H1 (cell line): ENCODE measurements at regions not wholly inside any gene's neighbourhood (a gene's known extent, or its start where the extent isn't known, plus 50 kb on each side); places are given as distances from the start of the nearest gene placed in this dataset.

Experiments
- CTCF ChIA-PET: fragments of 300-600 bp; sonication (Branson Sonifier 250); formaldehyde crosslinking; loops from one replicate; lab custom pipeline; 2021; ENCODE audit not compliant: partially characterized antibody; lab: Charles Lee
- POLR2A ChIA-PET: fragments of 300-600 bp; sonication (Branson Sonifier 250); formaldehyde crosslinking; loops from one replicate; lab custom pipeline; 2021; ENCODE audit warnings: inconsistent platforms; ENCODE audit not compliant: partially characterized antibody; lab: Charles Lee
- DNase-seq, 2 experiments: peaks; one replicate each; pipeline versions ENCODE4 v3.0.0 to v3.0.0-alpha.2; 2010 to 2022; ENCODE audit warnings: low spot score in 2 of 2, low read depth in 1 of 2, mixed read lengths in 1 of 2
- FAIRE-seq: peaks from 2 replicates; lab custom pipeline; 2011; peaks lifted over from hg19 to GRCh38; lab: Jason Lieb, UNC
- H2AFZ ChIP-seq: 2 replicates; pipeline ENCODE4 v1.8.1; 2012; ENCODE audit warnings: low read length, inconsistent platforms
- H2AK5ac ChIP-seq: 2 replicates; pipeline ENCODE4 v1.6.1; 2013; ENCODE audit warnings: low read depth, low read length
- H2BK120ac ChIP-seq: replicated peaks from 2 replicates; pipeline ENCODE3; 2013; ENCODE audit warnings: low read depth, low read length, inconsistent platforms
- H2BK12ac ChIP-seq: 2 replicates; pipeline ENCODE4 v1.6.1; 2013; ENCODE audit warnings: low read depth, low read length
- H2BK15ac ChIP-seq: 2 replicates; pipeline ENCODE4 v1.6.1; 2013; ENCODE audit warnings: low read length
- H2BK20ac ChIP-seq: 2 replicates; pipeline ENCODE4 v1.6.1; 2013; ENCODE audit warnings: low read length
- H2BK5ac ChIP-seq: 2 replicates; pipeline ENCODE4 v1.6.1; 2013; ENCODE audit warnings: low read depth, low read length
- H3K14ac ChIP-seq: 2 replicates; pipeline ENCODE4 v1.6.1; 2013; ENCODE audit warnings: inconsistent platforms; ENCODE audit not compliant: insufficient read length
- H3K18ac ChIP-seq: 2 replicates; pipeline ENCODE4 v1.6.1; 2013; ENCODE audit warnings: low read length; ENCODE audit errors: extremely low read depth
- H3K23ac ChIP-seq: 2 replicates; pipeline ENCODE4 v1.6.1; 2013; ENCODE audit warnings: inconsistent platforms; ENCODE audit not compliant: insufficient read length
- H3K23me2 ChIP-seq: 2 replicates; pipeline ENCODE4 v1.6.1; 2013; ENCODE audit warnings: low read depth, low read length
- H3K27ac ChIP-seq: 2 replicates; pipeline ENCODE4 v1.6.1; 2011; ENCODE audit warnings: low read depth, low read length, inconsistent platforms
- H3K27me3 ChIP-seq, 4 experiments: replicated peaks in 1 of 4; 1 replicate in 1 of 4; 2 replicates in 3 of 4; pipeline versions ENCODE4 v1.6.1 to v1.8.1; 2011 to 2013; ENCODE audit warnings: low read length in 3 of 4, mild to moderate bottlenecking in 3 of 4, inconsistent platforms in 2 of 4, mixed read lengths in 2 of 4, moderate library complexity in 1 of 4; ENCODE audit not compliant: control insufficient read depth in 3 of 4, insufficient read depth in 3 of 4; ENCODE audit errors: extremely low read depth in 1 of 4
- H3K36me3 ChIP-seq, 4 experiments: 2 replicates each; pipeline versions ENCODE4 v1.6.1 to v1.8.1; 2011 to 2013; ENCODE audit warnings: mild to moderate bottlenecking in 4 of 4, low read length in 3 of 4, moderate library complexity in 2 of 4, control low read depth in 1 of 4, inconsistent platforms in 1 of 4; ENCODE audit not compliant: insufficient read depth in 4 of 4, control insufficient read depth in 2 of 4
- H3K4ac ChIP-seq: replicated peaks from 2 replicates; pipeline ENCODE3; 2013; ENCODE audit warnings: low read length, low read depth, mixed read lengths, inconsistent platforms; ENCODE audit not compliant: insufficient read length
- H3K4me1 ChIP-seq, 4 experiments: replicated peaks in 1 of 4; 1 replicate in 1 of 4; 2 replicates in 3 of 4; pipeline versions ENCODE4 v1.6.1 to v1.8.1; 2011 to 2013; ENCODE audit warnings: low read length in 3 of 4, inconsistent platforms in 2 of 4, mixed read lengths in 1 of 4; ENCODE audit not compliant: insufficient read depth in 4 of 4, control insufficient read depth in 3 of 4
- H3K4me2 ChIP-seq, 2 experiments: 2 replicates each; pipeline versions ENCODE4 v1.6.1 to v1.8.1; 2011 to 2013; ENCODE audit warnings: low read depth in 2 of 2, low read length in 2 of 2, control low read depth in 1 of 2, inconsistent platforms in 1 of 2, mild to moderate bottlenecking in 1 of 2; ENCODE audit not compliant: insufficient read depth in 1 of 2
- H3K4me3 ChIP-seq, 4 experiments: fragments of 200-600, 300-600 bp in 1 of 4; sonication (generic), shearing (Covaris generic), sonication (Bioruptor Twin) in 1 of 4; 2 replicates each; pipeline versions ENCODE4 v1.5.1 to v1.8.1; 2011 to 2016; ENCODE audit warnings: low read length in 4 of 4, low read depth in 3 of 4, control low read depth in 2 of 4, inconsistent platforms in 2 of 4, mild to moderate bottlenecking in 2 of 4, mixed read lengths in 1 of 4, moderate library complexity in 1 of 4; ENCODE audit not compliant: insufficient read depth in 2 of 4; ENCODE audit errors: extremely low read depth in 1 of 4
- H3K56ac ChIP-seq: replicated peaks from 2 replicates; pipeline ENCODE3; 2013; ENCODE audit warnings: low read depth, mild to moderate bottlenecking, mixed read lengths, low read length, inconsistent platforms; ENCODE audit not compliant: insufficient read length
- H3K79me1 ChIP-seq: 2 replicates; pipeline ENCODE4 v1.6.1; 2013; ENCODE audit warnings: low read depth, low read length, control low read depth
- H3K79me2 ChIP-seq, 2 experiments: 2 replicates each; pipeline versions ENCODE4 v1.6.1 to v1.8.1; 2012 to 2013; ENCODE audit warnings: low read length in 2 of 2, mild to moderate bottlenecking in 2 of 2, inconsistent platforms in 1 of 2; ENCODE audit not compliant: insufficient read depth in 2 of 2, control insufficient read depth in 1 of 2
- H3K9ac ChIP-seq, 4 experiments: replicated peaks in 1 of 4; 1 replicate in 1 of 4; 2 replicates in 3 of 4; pipeline versions ENCODE4 v1.6.1 to v1.8.1; 2011 to 2013; ENCODE audit warnings: low read depth in 3 of 4, low read length in 3 of 4, control low read depth in 2 of 4, mild to moderate bottlenecking in 2 of 4, moderate library complexity in 2 of 4, inconsistent platforms in 1 of 4; ENCODE audit errors: extremely low read depth in 1 of 4
- H3K9me3 ChIP-seq, 2 experiments: 2 replicates each; pipeline versions ENCODE4 v1.6.1 to v1.8.1; 2012 to 2013; ENCODE audit warnings: mild to moderate bottlenecking in 2 of 2, moderate library complexity in 2 of 2, control low read depth in 1 of 2, inconsistent platforms in 1 of 2, low read depth in 1 of 2, low read length in 1 of 2, mixed read lengths in 1 of 2; ENCODE audit not compliant: insufficient read depth in 2 of 2
- H4K20me1 ChIP-seq, 2 experiments: replicated peaks in 1 of 2; 2 replicates each; pipeline versions ENCODE3 to v1.8.1; 2011 to 2013; ENCODE audit warnings: inconsistent platforms in 2 of 2, low read length in 2 of 2, mild to moderate bottlenecking in 1 of 2; ENCODE audit not compliant: insufficient read depth in 2 of 2, control insufficient read depth in 1 of 2
- H4K5ac ChIP-seq: 2 replicates; pipeline ENCODE4 v1.6.1; 2013; ENCODE audit warnings: low read length, low read depth, mixed read lengths, inconsistent platforms; ENCODE audit not compliant: insufficient read length
- H4K8ac ChIP-seq: 2 replicates; pipeline ENCODE4 v1.8.0; 2013; ENCODE audit warnings: mild to moderate bottlenecking, moderate library complexity, low read length, inconsistent platforms; ENCODE audit not compliant: insufficient read depth; ENCODE audit errors: extremely low read depth
- H4K91ac ChIP-seq: replicated peaks from 2 replicates; pipeline ENCODE3; 2013; ENCODE audit warnings: low read length, mixed read lengths, inconsistent platforms; ENCODE audit not compliant: insufficient read length
- HDAC6 ChIP-seq: IDR thresholded peaks from one replicate; pipeline ENCODE4 v1.7.1; 2012; ENCODE audit warnings: low read depth, mild to moderate bottlenecking, inconsistent platforms, low read length, moderate library complexity
- JUN ChIP-seq: IDR thresholded peaks from 2 replicates; pipeline ENCODE4 v1.6.1; 2011; ENCODE audit warnings: low read depth, mild to moderate bottlenecking, improper control_type of control experiment, low read length
- RAD21 ChIP-seq, 2 experiments: IDR thresholded peaks in 1 of 2; conservative IDR thresholded peaks in 1 of 2; 2 replicates each; pipeline ENCODE4 v1.6.1; 2011; ENCODE audit warnings: low read depth in 2 of 2, low read length in 2 of 2, improper control_type of control experiment in 1 of 2, inconsistent platforms in 1 of 2, mild to moderate bottlenecking in 1 of 2, moderate library complexity in 1 of 2
- RXRA ChIP-seq: IDR thresholded peaks from 2 replicates; pipeline ENCODE4 v1.6.1; 2011; ENCODE audit warnings: low read depth, mild to moderate bottlenecking, low read length, moderate library complexity; ENCODE audit not compliant: insufficient read depth
- ZNF274 ChIP-seq: IDR thresholded peaks from 2 replicates; pipeline ENCODE4 v1.7.0; 2012; ENCODE audit warnings: low read length, borderline replicate concordance; ENCODE audit errors: extremely low read depth
- WGBS, 2 experiments: shearing (Covaris generic) in 1 of 2; methylation state at CpG; one replicate each; pipeline versions ENCODE4 v1.1.6 to v1.1.7; 2013 to 2015; ENCODE audit warnings: low lambda C conversion rate in 2 of 2, mixed read lengths in 2 of 2, inconsistent platforms in 1 of 2, low coverage in 1 of 2, missing lambda C conversion rate in 1 of 2; ENCODE audit not compliant: insufficient replicate concordance in 2 of 2, insufficient coverage in 1 of 2, insufficient read length in 1 of 2; ENCODE audit errors: extremely low coverage in 1 of 2, missing lambda C conversion rate in 1 of 2; 5-methylcytosine and 5-hydroxymethylcytosine counted together

- Histone ChIP-seq H3K18ac (no peak overlapping the region), H3K23ac (no peak overlapping the region), H3K79me2 (no peaks in the 10 kb centered on the region), H3K36me3 (no peaks in the 10 kb centered on the region), H2BK5ac (no peak overlapping the region), H2BK12ac (no peak overlapping the region), H2AK5ac (no peak overlapping the region), H4K8ac (no peak overlapping the region), H2BK15ac (no peak overlapping the region), H3K23me2 (no peaks in the 10 kb centered on the region), H4K91ac (no peak overlapping the region), H3K4me1 (no peaks in the 10 kb centered on the region), H4K5ac (no peak overlapping the region), H3K9me3 (peaks cover 3 to 6% of the 10 kb centered on the region in 2 experiments; a peak in 2 of 4 replicates), H3K4me3 (no peak overlapping the region), H3K27ac (no peak overlapping the region), H4K20me1 (no peaks in the 10 kb centered on the region), H3K27me3 (no peaks in the 10 kb centered on the region), H3K4ac (no peak overlapping the region), H3K79me1 (no peaks in the 10 kb centered on the region), H3K14ac (no peak overlapping the region), H3K4me2 (no peak overlapping the region), H3K56ac (no peak overlapping the region), H2BK120ac (no peak overlapping the region), H2AFZ (no peak overlapping the region), H2BK20ac (no peak overlapping the region), H3K9ac (no peak overlapping the region)
- no peak for FAIRE-seq
- TF ChIP-seq RXRA (no peak), JUN (no peak), HDAC6 (no peak), ZNF274 (no peak), RAD21 (IDR thresholded peaks at IDR 0.05 in 1 of 2, conservative IDR thresholded peaks at IDR 0.05 in 1 of 2; ENCODE audit: low read depth in 2 of 2, low read length in 2 of 2) (no peak)
- no peak for DNase-seq
- CTCF ChIA-PET, result interaction anchor here (1.1 to 3.6 kb wide), 2 partner anchors 8 to 10 kb away, joined by 3 to 23 read pairs; no protein-coding TSS in a partner anchor
- 83% methylated on average over 7 of the region's 7 CpGs; no CpG with 5 or more reads in 1 of the 2 experiments for WGBS, 2 experiments
- POLR2A ChIA-PET, result no interaction called here
These were observed 95.2 kb upstream of the SEC14L1 start for GRCh38 chr17:77045441-77046041.
